Hepatic stellate cell (primary cell): ENCODE measurements at regions not wholly inside any gene's neighbourhood (a gene's known extent, or its start where the extent isn't known, plus 50 kb on each side); places are given as distances from the start of the nearest gene placed in this dataset.
A peak's percentile ranks its signal among the peaks of the same experiment; 100 is the strongest.

Experiments
- DNase-seq: peaks from one replicate; pipeline ENCODE4 v3.0.0; 2011; ENCODE audit warnings: low spot score

DNA sequence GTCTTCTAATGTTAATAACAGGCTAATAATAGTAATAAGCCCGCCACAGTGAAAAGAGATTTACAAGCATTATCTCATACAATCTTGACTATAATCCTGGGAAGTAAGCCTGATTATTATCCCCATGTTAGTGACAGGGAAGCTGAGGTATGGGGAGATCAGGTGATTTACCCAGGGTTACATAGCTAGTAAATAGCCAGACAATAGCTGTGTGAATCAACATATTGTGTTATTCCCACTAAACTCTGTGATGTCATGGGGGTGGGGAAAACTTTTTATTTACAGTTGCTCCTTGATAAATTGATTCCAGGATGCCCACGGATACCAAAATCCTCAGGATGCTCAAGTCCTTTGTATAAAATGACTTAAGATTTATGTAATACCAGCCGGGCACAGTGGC is 181.9 kb downstream of the LMO4 start:
- DNase-seq, result no peak

DNA sequence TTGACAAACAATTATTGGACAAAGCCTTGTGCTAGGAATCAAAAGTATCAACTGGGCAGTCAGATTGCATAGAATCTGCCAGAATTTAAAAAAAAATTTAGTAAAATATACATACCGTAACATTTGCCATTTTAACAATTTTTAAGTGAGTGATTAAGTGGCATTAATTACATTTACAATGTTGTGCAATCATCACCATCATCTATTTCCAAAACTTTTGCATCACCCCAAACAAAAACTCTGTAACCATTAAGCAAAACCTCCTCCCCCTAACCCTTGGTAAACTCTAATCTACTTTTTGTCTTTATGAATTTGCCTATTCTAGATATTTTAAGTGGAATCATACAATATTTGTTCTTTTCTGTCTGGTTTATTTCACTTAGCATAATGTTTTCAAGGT is 182.8 kb downstream of the LMO4 start:
- DNase-seq, result no peak

DNA sequence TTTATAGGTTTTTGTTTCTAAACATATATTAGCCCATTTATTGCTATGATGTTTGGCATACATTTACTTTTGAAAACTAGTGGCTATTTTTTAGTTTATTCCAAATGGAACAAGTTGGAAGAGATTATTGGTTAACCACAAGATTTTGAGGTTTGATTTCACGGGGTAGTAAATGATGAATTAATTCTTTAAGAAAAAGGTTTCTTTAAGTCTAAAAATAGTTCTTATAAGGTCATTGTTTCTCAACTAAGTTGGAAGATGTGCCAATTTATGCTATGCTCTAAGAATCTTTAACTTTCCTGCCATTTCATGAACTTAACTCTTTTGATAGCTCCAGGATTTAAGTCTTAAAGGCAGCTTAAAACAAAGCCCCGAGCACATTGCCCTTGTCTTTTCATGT is 183.8 kb downstream of the LMO4 start:
- no peak for DNase-seq

DNA sequence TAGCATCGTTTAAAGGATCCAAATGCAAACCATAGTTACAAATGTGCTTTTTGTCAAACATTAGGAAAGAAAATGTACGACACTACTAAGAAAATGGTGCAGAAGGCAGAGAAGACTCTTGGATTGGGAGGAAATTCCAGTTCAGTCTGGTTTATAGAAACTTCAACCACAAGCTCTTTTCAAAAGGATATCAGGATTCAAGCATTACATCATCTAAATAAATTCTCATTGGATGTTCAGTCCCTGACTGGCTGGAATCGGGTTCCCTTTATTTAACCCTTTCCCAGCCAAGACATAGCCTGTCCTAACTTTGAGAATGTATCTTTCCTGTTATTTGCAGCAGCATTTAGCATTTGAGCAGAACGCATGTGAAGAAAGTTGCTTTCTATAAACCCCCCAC is 184.6 kb downstream of the LMO4 start:
- DNase-seq, result no peak

DNA sequence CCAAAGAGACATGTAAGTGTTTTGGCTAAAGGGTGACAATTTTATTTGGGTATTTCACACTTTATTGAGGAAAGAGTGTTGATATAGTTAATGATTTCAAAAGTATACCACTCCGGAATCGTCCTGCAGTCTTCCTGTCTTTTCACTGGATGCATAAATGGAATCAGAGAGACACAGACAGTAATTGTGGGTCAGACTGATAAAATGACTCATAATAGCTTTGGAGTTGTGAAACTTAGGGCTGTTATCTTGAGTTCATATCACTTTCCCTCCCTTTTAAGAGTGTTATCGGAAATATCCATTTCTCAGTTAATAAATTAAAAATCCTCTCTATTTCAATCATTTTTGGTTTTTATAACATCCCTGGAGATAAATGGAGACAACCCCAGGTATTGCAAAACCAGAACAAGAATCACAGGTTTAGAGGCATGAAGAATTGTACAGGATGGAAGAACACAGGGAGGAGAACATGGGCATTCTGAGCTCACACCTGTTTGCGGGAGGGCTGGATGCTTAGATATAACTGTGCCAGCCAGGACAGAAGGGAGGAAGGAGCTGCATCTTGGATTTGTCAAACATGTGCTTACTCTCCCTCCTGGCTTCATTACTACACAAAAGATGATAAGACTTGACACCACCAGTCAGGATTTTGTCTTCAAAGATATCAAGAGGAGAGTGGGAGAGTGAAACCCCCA is 185.4 kb downstream of the LMO4 start:
- no peak for DNase-seq

DNA sequence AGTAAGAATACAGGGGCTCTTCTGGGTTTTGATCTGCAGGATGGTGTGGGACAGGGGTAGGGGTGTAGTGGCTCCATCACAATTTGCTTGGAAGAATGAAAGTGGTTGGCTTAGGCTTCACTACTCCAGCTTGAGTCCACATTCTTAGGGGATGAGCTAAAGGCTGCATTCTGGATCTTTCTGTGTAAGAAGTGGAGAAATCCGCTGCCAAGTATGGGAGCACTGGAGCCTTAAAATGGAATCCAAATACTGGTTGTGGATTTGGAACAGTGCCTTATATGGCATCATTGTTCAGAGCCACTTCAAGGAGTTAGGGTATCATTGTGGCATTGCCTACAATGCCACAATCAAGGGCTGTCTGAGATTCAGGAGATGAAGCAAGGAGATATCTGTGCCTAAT is 187.1 kb downstream of the LMO4 start:
- DNase-seq, result no peak

DNA sequence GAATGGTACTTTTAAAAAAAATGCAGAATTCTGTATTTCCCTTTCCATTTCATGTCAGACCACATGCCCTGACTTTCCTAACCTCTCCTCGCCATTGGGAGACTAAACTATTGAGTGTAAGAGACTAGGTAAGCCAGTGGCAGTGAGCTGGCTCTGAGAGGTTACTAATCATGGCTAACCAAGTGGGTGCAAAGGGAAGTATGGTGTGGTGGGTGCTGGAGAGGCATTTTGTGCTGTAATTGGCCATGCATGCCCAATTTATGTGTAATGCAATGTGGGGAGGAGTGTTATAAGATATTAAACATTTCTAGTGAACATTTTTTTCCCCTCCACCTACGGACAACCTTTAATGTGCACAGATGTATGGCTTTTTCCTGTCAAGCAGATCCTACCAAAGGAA is 190.1 kb downstream of the LMO4 start:
- DNase-seq, result no peak

DNA sequence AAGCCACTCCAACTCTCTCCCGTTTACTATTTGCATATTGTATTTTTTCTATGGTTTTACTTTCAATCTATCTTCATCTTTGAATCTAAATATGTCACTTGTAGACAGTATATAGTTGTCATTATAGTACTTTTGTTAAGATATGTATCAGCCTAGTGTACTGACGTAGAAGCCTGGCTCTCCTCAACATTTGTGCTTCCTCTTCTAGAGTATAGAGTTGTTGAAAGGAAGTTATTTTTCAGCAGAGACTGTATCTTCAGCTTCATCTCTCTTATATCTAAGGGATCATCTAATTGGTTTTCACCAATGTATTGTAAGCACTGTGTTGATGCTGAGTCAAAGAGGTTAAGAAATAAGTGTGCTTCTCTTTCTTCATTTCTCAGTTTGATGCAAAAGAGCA is 192.8 kb downstream of the LMO4 start:
- DNase-seq, result no peak

DNA sequence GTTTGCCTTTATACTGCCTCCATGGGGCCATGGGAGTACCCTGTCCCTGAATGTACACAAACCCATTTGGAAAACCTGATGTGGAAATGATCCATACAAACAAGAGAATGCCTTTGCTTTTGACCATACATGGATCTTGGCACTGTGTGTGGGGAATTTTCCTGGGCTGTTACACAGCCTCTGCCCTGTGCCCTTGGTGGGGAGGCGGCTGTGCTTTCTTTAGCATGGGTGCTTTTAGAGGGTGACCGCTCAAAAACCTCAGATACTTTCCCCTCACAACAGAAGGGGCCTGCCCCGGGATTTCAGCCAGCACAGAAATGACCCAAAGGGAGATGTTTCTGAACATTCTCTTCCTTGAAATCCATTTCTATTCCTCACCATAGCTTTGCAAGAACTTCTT is 194.8 kb downstream of the LMO4 start:
- no peak for DNase-seq

DNA sequence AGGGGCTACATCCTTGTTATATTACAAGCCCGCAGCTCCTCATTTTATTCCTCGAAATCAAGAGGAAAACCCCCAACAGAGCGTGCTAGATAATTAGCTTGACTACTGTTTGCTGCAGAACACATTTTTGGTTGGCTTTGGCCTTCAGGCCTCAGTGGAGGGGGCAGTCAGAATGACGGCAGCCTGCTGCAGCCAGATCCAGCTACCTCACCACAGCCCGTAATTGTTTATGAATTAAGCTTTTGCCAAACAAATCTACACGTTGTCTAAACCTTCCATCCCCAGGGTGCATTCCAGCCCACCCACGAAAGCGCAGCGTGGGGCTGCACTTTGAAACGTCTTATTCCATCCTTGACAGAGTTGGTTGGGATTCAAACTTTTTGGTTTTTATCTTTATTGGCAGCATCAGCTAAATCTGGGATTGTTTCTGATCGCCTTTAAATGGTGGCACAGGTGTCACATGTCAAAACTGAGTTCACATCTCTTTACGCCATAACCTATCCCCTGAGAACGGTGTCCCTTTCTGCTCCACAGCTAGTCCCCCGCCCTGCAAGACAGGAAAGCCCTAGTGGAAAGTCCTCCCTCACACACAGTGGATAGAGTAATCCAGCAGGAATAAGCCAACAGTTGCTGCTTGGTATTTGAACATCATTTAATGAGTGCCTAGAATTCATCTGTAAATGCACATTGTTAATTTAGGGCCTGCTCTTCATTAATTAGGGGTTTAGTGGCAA is 195.5 kb downstream of the LMO4 start:
- DNase-seq, result no peak

DNA sequence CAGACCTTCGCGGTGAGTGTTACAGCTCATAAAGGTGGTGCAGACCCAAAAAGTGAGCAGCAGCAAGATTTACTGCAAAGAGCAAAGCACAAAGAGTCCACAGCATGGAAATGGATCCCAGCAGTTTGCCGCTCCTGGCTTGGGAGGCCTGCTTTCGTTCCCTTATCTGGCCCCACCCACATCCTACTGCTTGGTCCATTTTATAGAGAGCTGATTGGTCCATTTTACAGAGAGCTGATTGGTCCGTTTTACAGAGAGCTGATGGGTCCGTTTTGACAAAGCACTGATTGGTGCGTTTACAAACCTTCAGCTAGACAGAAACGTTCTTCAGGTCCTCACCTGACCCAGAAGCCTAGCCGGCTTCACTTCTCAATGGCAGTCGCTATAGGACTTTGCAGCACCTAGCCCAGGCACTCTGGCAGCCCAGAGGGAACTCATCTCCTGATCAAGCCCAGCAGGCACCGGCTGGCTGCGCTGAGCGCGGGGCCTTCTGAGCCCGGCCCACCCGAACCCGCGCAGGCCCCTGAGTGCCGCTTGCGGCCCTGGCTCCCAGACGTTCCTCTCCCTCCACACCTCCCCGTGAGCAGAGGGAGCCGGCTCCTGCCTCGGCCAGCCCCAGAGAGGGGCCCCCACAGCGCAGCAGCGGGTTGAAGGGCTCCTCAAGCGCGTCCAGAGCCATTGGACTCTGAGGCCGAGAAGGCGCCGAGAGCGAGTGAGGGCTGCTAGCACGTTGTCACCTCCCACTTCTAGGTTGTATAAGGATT is 200.3 kb downstream of the LMO4 start:
- DNase-seq, result no peak

DNA sequence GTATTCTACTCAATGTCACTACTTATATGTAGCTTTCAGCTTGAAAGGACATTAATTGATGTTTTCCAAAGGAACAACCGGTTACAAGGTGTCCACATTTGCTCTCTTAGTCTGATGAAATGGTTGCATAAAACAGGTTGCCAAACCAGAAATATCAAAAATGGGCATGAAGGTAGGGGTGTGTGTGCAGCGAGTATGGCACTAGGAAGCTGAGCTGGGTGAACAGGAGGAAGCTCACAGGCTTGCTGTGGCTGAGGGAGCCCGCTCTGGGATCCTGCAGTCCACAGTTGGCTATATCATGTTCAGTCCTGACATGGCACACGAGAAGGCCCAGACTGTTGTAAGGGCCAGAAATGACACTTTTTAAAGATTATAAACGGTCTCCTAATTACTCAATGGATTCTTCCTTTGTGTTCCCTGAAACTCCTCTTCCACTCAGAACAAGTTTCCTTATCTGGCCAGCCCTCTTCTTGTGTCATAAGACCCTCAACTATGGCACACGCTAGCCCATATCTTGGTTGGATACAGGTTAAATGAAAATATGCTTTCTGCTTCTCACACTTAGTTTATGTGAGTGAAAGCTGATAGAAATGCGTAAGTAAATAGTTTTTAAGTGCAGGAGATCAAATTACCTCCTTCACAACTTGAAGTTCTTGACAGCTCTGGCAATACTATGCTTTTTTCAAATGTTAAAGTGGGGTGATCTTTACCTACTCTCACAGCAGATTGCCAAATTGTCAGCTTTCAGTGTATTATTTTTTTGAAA is 201.5 kb downstream of the LMO4 start:
- no peak for DNase-seq

DNA sequence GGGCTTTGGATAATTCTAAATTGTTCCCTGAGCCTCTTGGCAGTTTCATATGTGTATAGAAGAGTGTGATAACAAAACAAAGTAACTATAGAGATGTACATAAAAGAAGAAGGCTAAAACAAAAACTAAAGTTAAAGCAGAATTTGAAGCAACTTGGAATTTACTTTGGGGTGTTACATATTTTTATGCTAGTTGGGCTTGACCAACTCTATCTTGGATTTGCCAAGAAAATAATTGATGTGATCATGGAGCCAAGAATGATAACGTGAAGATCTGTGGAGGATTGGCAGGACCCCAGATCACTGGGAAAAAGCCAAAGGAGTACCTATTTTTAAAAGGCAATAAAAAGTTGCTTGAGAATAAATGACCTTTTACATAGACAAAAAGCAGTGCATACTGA is 206.9 kb downstream of the LMO4 start:
- DNase-seq, result no peak

DNA sequence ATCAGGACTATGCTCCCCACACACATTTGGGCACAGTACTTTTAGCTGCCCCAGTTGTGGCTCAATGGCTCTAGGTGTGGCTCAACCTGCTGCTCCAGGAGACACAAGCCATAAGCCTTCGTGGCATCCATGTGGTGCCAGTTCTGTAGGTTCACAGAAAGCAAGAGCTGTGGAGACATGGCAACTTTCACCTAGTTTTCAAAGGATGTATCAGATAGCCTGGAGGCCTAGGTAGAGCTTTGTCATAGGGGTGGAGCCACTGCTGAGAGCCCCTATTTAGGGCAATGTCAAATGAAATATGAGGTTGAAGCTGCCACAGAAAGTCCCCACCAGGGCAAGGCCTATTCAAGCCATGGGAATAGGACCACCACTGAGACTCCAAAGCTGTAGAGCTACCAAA is 210.5 kb downstream of the LMO4 start:
- no peak for DNase-seq

DNA sequence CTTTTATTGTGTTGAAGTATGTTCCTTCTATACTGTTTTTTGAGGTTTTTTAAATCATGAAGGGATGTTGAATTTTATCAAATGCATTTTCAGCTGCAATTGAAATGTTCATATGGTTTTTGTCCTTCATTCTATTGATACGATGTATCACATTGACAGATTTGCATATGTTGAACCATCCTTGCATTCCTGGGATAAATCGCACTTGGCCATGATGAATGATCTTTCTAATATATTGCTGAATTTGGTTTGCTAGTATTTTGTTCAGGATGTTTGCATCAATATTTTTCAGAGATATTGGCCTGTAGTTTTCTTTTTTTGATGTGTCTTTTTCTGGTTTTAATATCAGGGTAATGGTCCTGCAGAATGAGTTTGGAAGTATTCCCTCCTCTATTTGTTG is 214.0 kb downstream of the LMO4 start:
- no peak for DNase-seq

DNA sequence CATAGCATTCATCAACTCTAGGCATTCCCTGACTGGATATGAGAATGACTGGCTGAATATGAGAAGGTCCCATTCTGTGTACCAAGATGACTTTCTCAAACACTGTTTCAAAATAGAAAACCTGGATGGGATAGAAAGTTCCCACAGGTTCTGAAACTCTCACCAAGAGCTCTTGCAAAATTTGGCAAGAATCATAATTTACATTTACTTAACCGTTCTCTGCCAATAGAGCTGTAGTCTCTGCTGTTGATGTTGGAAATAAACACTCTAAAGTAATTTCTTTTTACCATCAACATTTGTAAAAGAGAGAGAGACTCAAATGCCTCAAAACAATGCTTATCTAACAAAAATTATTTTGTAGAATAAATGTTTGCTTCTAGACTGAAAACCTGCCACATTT is 221.1 kb downstream of the LMO4 start:
- no peak for DNase-seq

DNA sequence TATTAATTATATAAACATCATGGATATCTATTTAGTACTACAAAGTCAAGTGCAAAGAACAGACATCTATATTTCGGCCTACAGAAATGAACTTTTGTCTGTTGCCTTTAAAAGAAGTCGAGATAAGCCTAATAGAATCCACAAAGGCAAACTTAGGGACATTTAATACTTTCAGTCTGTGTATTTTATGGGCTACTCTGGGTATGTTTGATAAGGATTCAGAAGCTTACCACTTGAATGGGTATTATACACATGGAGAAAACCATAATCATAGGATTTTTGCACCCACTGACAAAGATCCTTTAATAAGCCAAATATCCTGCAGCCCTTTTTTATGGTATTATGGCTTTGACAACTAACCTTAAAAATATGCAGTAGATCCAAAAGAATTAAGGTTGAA is 224.8 kb downstream of the LMO4 start:
- no peak for DNase-seq

DNA sequence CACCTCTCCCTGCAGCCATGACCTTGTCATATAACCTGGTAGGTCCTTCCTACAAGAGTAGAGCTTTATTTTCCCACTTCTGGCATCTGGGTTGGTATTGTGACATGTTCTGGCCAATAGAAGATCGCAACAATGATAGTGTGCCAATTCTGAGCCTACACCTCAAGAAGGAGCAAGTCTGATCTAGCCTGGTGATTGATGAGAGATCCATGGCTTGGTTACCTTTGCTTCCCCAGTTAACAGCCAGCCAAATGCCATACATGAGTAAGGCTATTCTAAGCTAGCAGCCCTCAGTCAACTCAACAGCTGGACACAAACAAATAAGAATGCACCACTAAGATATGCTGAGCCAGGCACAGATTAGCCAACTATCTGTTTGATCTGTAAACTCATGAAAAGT is 226.7 kb downstream of the LMO4 start:
- no peak for DNase-seq

DNA sequence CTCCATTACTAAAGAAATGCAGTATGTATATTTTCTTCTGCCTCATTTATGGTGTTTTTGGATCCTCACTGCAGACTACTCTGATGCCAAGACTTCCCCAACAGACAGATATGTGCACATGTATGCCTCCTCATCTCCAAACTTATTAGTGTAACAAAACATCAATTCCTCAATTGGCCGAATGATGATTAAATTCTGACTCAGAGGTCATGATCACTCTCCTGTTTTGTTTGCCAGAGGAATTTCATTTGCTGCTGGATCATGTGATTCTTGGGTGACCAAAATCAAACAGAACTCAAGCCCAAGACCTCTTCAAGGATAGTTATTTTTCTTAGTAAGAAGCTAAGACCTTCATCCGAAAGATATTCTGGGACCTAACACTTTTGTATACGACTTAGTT is 227.6 kb downstream of the LMO4 start:
- DNase-seq, result no peak

DNA sequence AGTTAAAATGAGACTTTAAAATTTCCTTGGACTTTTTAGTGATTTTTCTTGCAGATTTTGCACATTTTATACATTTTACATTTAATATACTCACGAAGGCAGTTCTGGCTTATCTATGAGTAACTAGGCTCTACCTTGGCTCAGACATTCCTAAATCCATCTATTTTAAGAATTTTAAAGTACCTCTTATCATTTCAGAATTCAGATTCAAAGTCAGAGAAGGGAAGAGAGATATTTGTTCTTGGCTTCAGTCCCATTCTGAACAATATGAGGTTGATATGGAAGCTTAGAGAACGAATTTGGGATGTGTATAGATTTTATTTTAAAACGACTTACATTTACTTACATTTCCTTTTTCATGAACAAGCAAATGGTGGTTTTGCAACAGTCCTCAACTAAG is 230.2 kb downstream of the LMO4 start:
- no peak for DNase-seq

DNA sequence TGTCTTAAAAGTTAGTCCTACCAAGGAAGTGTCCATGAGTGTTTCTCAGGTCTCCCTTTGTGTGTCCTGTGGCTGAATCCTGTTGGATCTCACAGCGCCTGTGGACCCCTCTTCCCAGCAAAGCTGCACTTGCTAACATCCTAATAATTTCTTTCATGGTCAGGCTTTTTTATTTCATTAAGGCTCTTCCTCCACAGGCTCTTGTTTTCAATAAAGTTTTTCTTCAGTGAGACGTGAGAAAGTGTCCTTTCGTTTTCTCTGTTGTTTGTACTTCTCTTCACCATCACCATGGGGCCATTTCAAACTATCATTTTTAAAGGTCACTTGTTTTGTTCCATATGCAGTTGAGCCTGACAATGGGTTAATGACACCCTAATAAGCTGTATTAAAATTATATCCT is 231.5 kb downstream of the LMO4 start:
- no peak for DNase-seq

DNA sequence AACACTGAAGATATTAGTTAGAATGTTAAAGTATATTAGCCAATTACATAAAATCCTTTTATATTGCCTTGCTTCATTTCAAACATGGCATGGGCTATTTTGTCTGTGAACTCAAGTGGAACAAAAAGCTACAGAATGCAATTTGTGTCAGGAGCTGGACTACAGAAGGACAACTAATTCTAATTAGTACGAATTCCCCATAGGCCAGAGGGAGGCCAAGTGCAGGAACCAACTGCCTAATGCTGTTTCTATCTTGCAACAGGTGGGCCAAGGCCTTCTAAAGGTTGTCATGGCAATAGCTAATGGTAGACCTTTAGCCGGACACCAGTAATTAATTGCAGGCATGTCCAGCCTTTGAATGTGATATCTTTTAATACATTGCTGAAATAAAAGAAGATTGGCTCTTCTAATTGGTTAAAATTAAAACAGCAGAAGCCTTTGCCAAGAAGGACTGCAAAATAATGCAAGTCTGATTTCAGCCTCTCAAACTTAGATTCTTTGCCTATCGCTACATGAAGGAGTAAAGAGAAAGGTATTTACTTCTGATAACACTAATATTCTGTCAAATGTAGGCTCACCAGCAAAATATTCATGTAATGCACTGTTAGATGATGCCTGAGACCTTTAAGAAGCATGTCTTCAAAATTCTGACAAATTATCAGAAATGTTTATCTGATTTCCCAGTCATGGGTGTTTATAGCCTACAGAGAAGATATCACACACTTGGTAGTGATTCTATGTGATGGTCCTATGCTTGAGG is 232.1 kb downstream of the LMO4 start:
- DNase-seq, result peak; percentile 5
